HG03354 (cell line): ENCODE measurements at regions not wholly inside any gene's neighbourhood (a gene's known extent, or its start where the extent isn't known, plus 50 kb on each side); places are given as distances from the start of the nearest gene placed in this dataset.
"Not testable (repeated sequence)": the region's sequence is repeated elsewhere in the genome, so short reads cannot be mapped to it uniquely, and the experiment has no call there.

Experiments used
- ATAC-seq: cut with Tn5 transposase; IDR thresholded peaks from one replicate; pipeline ENCODE4 v1.9.1; 2021; ENCODE audit warnings: mild to moderate bottlenecking; ENCODE audit not compliant: unreplicated experiment, poor library complexity, severe bottlenecking

DNA sequence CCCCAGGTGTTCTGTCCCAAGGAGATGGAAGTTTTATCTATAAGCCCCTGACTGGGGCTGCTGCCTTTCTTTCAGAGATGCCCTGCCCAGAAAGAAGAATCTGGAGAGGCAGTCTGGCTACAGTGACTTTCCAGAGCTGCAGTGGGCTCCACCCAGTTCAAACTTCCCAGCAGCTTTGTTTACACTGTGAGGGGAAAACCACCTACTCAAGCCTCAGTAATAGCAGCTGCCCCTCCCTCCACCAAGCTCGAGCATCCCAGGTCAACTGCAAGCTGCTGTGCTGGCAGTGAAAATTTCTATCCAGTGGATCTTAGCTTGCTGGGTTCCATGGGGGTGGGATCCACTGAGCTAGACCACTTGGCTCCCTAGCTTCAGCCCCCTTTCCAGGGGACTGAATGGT is 125.0 kb downstream of the TRIM42 start:
- not testable (repeated sequence) for ATAC-seq

DNA sequence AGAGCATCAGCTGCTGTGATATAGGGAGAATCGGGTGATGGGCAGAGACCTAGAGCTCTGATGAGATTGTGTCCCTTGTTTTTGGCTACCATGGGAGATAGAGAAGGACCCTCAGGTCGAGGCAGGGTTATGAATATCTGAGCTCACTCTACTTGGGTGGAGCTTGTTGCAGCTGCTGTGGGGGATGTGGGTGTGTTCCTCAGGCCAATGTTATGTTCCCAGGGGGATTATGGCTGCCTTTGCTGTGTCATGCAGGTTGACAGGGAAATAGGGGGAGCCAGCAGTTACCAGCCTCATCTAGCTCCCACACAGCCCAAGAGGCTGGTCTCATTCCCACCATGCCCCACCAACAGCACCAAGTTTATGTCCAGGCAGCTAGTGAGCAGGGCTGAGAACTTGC is 131.5 kb downstream of the TRIM42 start:
- ATAC-seq, result no peak

DNA sequence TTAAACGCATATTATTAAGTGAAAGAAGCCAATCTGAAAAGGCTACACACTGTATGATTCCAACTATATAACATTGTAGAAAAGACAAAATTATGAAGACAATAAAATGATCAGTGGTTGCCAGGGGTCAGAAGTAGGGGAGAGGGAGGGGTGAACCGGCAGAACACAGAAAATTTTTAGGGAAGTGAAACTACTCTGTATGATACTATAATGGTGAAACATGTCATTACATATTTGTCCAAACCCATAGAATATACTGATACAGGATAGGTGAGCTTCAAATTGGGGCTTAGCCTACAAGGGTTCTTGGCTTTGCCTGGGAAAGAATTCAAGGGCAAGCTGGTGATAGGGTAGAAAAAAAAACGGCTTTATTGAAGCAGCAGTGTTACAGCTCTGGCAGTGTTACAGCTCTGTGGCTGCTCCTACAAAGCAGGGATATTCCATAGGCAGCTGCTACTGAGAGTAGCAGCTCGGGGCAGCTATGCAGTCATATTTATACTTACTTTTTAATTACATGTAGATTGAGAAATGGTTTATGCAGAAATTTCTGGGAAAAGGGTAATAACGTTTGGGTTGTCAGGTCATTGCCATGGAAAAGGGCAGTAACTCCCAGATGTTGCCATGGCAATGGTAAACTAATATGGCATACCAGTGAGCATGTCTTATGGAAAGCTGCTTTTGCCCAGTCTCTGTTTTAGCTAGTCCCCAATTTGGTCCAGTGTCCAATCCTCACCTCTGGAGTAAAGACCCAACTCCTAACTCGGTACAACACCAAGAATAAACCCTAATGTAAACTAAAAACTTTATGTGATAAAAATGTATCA is 125.1 kb upstream of the SLC25A36 start:
- ATAC-seq, result peak; percentile 100

GRCh38 chr3:140821493-140821892 is 120.1 kb upstream of the SLC25A36 start:
- no peak for ATAC-seq

GRCh38 chr3:140822401-140823047 is 119.1 kb upstream of the SLC25A36 start:
- no peak for ATAC-seq

DNA sequence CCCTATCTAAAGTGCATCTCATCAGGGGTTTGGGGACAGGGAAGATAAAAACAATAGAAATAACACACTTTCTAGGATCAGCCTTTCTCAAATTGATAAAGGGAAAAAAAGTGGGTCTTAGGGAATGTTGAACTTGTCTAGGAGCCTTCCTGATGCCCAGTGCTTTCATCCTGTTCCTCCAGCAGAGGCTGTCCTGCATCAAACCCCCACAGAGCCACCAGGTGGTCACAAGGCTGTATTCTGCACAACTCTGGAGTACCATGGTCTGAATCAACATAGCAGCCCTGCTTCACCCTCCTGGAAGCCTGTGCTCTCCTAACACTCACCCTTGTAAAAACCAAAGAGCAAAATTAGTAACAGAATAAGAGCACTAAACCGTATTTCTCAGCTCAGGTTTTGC is 118.5 kb upstream of the SLC25A36 start:
- ATAC-seq, result no peak

- no peak for ATAC-seq
These were observed 113.7 kb upstream of the SLC25A36 start for GRCh38 chr3:140827894-140828293.

GRCh38 chr3:140828585-140828984 is 113.1 kb upstream of the SLC25A36 start:
- ATAC-seq, result no peak

GRCh38 chr3:140829796-140830195 is 111.8 kb upstream of the SLC25A36 start:
- no peak for ATAC-seq

DNA sequence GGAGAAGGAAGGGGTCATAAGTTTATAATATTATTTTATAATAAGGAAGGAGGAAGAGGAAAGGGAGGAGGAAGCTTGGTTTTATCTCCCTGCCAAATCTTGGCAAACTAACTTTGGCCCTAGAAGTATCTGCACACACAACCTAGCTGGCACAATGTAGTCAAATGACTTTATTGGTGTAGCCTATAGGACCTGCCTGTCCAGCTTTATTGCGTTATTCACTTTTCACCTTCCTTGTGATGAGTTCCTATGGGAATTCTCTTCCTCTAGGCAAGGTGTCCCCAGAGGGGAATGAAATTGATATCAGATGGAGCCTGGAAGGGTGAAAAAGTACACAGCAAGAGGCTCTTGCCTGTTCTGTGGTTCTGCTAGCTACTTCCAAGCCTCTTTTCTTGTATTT is 111.2 kb upstream of the SLC25A36 start:
- no peak for ATAC-seq

DNA sequence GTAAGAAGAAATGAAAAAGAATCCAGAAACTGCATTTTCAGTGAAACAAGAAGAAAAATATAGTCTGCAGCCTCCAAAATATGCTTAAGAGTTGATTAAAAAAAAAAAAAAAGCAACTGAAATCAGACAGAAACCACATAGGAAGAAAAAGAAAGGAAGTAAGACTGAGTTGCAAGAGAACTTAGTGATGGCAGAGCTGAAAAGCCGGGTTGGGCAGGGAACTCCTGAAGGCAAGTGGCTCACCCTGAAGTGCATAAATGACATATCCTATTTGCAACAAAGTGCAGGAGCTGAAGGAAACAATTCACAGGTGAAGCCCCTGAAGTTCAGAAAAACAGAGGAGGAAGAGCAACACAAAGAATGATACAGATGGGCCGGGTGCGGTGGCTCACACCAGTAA is 108.8 kb upstream of the SLC25A36 start:
- ATAC-seq, result peak; percentile 75

DNA sequence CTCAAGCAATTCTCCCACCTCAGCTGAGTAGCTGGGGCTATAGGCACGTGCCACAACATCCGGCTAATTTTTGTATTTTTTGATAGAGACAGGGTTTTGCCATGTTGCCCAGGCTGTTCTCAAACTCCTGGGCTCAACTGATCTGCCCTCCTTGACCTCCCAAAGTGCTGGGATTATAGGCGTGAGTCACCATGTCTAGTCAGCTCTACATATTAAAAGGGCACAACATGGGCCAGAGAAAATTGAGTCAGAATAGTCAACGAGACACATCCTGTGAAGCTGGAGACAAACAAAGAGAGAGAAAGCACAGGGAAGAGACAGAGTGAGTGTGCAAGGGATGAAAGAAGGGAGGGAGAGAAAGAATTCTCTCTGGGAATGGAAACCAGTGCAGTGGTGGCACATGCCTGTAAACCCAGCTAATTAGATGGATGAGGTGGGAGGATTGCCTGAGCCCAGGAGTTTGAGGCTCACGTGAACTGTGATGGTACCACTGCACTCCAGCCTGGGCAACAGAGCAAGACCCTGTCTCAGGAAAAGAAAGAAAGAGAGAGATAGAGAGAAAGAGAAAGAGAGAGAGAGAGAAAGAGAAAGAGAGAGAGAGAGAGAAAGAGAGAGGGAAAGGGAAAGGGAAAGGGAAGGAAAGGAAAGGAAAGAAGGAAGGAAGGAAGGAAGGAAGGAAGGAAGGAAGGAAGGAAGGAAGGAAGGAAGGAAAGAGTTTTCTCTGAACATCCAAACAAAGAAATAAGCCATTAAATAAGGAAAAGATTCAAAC is 107.2 kb upstream of the SLC25A36 start:
- ATAC-seq, result no peak

DNA sequence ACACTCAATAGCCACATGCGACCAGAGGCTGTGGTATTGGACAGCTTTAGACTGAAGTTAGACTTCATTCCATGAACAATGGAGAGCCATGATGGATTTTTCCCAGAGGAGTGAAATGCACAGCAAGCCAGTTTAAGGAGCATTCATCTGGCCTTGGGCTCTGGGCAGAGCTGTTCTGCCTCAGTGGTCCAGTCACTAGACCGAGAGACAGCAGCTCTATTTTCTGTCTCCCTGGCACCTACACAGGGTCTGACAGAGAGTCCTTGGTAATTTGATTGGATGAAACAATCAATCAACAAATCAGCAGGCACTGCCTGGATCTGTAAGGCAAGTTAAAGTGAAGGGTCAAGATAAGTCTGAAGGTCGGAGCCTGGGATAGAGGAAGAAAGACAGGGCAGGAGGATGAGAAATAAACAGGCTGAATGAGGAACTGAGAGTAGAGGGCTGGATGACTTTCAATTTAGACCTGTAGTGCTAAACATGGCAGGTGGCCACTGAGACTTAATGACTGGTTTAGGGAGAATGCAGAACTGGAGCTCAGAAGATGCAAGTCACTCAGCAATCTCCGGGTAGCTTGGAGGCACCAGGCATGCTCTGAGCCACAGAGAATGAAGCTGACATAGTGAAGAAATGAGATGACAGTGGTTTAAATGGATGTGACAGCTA is 98.5 kb upstream of the SLC25A36 start:
- ATAC-seq, result peak; percentile 96

DNA sequence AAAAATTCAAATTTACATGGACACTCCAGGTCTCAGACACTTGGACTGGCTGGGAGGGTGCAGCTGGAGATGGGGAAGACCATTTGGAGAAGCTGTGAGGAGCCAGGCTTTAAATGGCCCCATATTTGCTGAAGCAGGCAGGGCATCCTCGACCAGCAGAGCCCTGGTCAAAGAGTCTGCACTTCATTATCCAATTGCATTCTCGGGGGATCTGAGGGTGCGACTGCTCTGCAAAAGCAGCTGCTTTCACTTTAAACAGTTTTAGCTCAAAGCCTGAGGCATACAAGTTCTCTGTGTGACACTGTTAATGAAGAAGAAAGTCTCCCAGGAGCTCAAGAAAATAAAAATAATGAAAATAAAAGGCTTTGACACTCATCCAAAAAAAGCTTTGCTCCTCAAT is 98.0 kb upstream of the SLC25A36 start:
- peak; percentile 8 for ATAC-seq

DNA sequence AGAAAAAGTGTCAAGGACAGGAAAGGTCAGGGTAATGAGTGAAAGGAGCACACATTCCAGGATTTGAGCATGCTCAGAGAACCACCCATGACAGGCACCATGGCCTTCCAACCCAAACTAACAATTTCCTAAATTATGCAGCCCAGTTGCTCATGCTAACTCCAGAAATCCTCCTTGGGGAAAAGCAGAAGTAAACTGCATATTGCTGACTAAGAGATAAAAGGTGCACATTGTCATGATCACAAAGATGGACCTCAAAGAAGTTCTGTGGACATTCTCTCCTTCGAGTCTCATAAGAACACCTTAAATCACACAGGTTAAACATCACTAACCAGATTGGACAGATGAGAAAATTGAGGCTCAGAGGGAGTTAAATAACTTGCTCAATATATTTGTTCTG is 97.6 kb upstream of the SLC25A36 start:
- no peak for ATAC-seq

GRCh38 chr3:140845882-140846281 is 95.8 kb upstream of the SLC25A36 start:
- peak; percentile 44 for ATAC-seq

DNA sequence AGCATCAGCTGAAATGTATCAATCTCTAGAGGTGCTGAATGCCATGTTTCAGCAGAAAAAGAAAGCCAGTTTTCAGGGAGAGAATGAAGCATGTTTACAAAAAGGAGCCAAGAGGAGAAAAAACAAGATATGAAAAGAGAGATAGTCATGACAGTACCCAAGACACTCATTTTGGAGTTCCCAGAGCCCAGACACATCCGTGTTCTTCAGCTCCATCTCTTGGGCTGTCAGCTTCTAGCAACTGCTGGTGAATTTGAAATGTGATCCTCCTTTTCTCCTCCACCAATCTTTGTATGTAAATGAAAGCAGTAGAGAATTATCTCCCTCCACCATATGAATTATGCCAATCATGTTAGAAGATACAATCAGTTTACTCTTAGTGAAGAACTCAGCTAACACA is 93.0 kb upstream of the SLC25A36 start:
- ATAC-seq, result no peak

GRCh38 chr3:140850210-140850955 is 91.3 kb upstream of the SLC25A36 start:
- ATAC-seq, result no peak

- no peak for ATAC-seq
These were observed 86.7 kb upstream of the SLC25A36 start for GRCh38 chr3:140854961-140855360.
